Right lobe of liver (tissue), 4 donors: ENCODE measurements at regions not wholly inside any gene's neighbourhood (a gene's known extent, or its start where the extent isn't known, plus 50 kb on each side); places are given as distances from the start of the nearest gene placed in this dataset.

ENCODE experiments used
- POLR2A ChIP-seq: fragments of 450-650 bp; IDR thresholded peaks from one replicate; pipeline ENCODE4 v1.6.1; 2017; ENCODE audit warnings: antibody characterized with exemption, mild to moderate bottlenecking
- TF ChIP-seq, protein P1 (sequence below), 4 donors: fragments of 200-600 bp in 3 of 4; fragments of 450-650 bp in 1 of 4; IDR thresholded peaks; one replicate each; pipeline versions ENCODE4 v1.5.1 to v1.8.0; 2016 to 2022; ENCODE audit warnings: antibody characterized with exemption in 4 of 4, mild to moderate bottlenecking in 2 of 4
- donor health status: DM: no; HTN: no; CAD: no.
- donor health status: DM: no; HTN: no; CAD: no.
- donor health status: DM: no; HTN: yes; CAD: no.

DNA sequence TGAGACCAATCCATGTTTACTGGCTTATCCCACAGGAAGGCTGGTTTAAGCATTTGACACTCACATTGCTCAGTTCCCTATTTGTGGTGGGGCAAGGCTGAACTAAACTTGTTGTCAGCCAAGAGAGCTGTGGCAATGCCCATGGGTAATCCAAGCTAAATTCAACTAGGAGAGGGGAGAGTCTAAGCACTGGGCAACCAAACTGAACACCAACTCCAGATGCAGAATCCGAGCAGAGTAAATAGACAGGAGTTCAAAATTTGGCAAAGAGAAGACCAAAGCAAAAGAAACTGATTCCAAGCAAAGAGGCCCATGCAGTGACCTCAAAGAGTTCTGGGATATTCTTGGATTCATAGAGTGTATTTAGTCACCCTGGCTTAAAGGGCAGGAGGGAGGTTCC lies 106.5 kb upstream of the NT5E start:
- TF ChIP-seq, protein P1, sequence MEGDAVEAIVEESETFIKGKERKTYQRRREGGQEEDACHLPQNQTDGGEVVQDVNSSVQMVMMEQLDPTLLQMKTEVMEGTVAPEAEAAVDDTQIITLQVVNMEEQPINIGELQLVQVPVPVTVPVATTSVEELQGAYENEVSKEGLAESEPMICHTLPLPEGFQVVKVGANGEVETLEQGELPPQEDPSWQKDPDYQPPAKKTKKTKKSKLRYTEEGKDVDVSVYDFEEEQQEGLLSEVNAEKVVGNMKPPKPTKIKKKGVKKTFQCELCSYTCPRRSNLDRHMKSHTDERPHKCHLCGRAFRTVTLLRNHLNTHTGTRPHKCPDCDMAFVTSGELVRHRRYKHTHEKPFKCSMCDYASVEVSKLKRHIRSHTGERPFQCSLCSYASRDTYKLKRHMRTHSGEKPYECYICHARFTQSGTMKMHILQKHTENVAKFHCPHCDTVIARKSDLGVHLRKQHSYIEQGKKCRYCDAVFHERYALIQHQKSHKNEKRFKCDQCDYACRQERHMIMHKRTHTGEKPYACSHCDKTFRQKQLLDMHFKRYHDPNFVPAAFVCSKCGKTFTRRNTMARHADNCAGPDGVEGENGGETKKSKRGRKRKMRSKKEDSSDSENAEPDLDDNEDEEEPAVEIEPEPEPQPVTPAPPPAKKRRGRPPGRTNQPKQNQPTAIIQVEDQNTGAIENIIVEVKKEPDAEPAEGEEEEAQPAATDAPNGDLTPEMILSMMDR (IDR thresholded peaks at IDR 0.05): no peak
- TF ChIP-seq POLR2A: no peak
